ENCODE measurements at regions not wholly inside any gene's neighbourhood (a gene's known extent, or its start where the extent isn't known, plus 50 kb on each side); places are given as distances from the start of the nearest gene placed in this dataset.

DNA sequence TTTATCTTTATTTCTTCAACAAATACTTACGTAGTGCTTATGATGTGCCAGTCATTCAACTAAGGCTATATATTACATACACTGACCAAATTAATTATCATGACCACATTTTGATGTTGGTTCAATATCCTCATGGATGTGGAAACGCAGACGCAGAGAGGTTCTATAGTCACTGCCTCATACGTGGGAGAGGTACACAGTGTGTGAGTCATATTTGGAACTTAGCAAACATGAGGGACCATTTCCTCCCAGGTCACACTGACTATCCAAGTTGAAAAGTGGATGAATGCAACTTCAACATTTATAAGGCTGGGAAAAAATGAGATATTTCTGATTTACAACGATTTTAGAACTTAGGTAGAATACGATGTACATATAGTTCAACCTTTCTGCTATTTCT lies 113.6 kb downstream of the PRLHR start:
- 66 to 83% methylated on average over 3 to 6 of the region's 6 CpGs for WGBS, 2 donors (ENCODE audit: low coverage in 1 of 2)

DNA sequence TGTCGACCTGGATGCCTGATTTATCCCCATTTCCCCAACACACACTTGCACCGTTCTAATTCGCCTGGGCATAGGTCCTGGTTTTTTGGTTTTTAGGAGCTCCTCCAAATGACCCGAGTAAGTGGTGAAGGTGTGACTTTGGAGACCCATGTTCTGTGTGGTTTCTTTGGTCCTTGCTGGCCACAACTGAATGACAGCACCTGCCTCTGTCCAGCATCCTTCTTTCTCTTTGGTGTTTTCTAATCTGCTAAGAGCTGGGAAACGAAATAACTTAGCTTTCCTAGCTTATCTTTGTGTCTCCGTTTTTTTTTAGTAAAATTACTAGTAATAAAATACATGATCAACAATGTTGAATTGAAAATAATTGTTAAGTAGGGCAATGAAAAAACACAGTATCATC lies 120.2 kb downstream of the PRLHR start:
- 67 to 80% methylated on average over 2 to 6 of the region's 6 CpGs for WGBS, 2 donors (ENCODE audit: low coverage in 1 of 2)
- intact Hi-C loops (cut with DNase I; ENCODE audit: low total_unique reads), result no loop called here

More for the DNA sequence above, 113.6 kb downstream of the PRLHR start:
- intact Hi-C loops (cut with DNase I; ENCODE audit: low total_unique reads) (no loop called here), in situ Hi-C loops (cut with MboI; ENCODE audit: low pct_ligation_motif_present in 1 of 4, low pct_unique_long_range_greater_than_20kb in 1 of 4, low sequenced_read_pairs in 3 of 4) (no loop called here)
- no peaks in the 10 kb centered on the region for H3K9me3 ChIP-seq
- no peak overlapping the region for H3K27ac ChIP-seq
- no peak for DNase-seq
- TF ChIP-seq CTCF (IDR thresholded peaks at IDR 0.05) (no peak), POLR2A (IDR thresholded peaks at IDR 0.05) (no peak), EP300 (IDR thresholded peaks at IDR 0.05; ENCODE audit: low read depth) (no peak), POLR2AphosphoS5 (IDR thresholded peaks at IDR 0.05) (no peak)
- H3K36me3 ChIP-seq, result no peaks in the 10 kb centered on the region
- H3K4me1 ChIP-seq, result peaks cover 0 to 7% (median 0%) of the 10 kb centered on the region in 4 donors
- no peaks in the 10 kb centered on the region for H3K27me3 ChIP-seq
- H3K4me3 ChIP-seq, result no peak overlapping the region

DNA sequence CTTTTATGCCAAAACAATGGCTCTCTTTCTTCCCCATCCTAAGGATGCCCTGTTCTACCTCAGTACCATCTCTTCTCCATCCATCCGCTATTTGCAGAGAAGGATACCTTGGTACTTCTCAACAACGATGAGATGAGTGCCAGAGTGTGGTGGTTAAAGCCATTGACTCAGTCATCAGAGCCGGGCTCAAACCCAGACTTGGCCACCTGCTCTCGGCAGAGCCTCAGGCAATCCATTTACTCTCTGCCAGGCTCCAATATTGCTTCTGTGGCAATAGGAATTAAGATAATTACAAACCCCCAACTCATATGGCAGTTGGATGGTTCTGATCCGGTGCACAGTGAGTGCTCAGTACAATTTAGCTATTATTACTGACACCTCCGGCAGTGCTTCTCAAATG lies 121.3 kb downstream of the PRLHR start:
- WGBS, 2 donors (ENCODE audit: low coverage in 1 of 2), result 84 to 93% methylated on average over 3 to 6 of the region's 6 CpGs
- in situ Hi-C loops (cut with MboI; ENCODE audit: low pct_ligation_motif_present in 1 of 4, low pct_unique_long_range_greater_than_20kb in 1 of 4, low sequenced_read_pairs in 3 of 4), result loop anchor here in 2 of 4 donors (25.0 kb wide), 2 partner anchors 112 to 937 kb away; partner anchors contain the start of gene EMX2 (in 1 of the 2)
- intact Hi-C loops (cut with DNase I; ENCODE audit: low total_unique reads), result no loop called here
- Histone ChIP-seq H3K9me3 (no peaks in the 10 kb centered on the region), H3K36me3 (no peaks in the 10 kb centered on the region), H3K4me1 (no peaks in the 10 kb centered on the region), H3K4me3 (no peak overlapping the region), H3K27me3 (peaks cover 11% of the 10 kb centered on the region), H3K27ac (no peak overlapping the region)
- TF ChIP-seq EP300 (IDR thresholded peaks at IDR 0.05; ENCODE audit: low read depth), result no peak
- TF ChIP-seq POLR2AphosphoS5 (IDR thresholded peaks at IDR 0.05), result no peak
- TF ChIP-seq CTCF (IDR thresholded peaks at IDR 0.05), result no peak
- TF ChIP-seq POLR2A (IDR thresholded peaks at IDR 0.05), result no peak
- DNase-seq, result no peak

More for the DNA sequence above, 120.2 kb downstream of the PRLHR start:
- no peaks in the 10 kb centered on the region for H3K9me3 ChIP-seq
- H3K27ac ChIP-seq, result no peak overlapping the region
- H3K4me1 ChIP-seq, result no peaks in the 10 kb centered on the region
- TF ChIP-seq EP300 (IDR thresholded peaks at IDR 0.05; ENCODE audit: low read depth) (no peak), POLR2A (IDR thresholded peaks at IDR 0.05) (no peak), CTCF (IDR thresholded peaks at IDR 0.05) (no peak), POLR2AphosphoS5 (IDR thresholded peaks at IDR 0.05) (no peak)
- DNase-seq, result no peak
- peaks cover 11% of the 10 kb centered on the region for H3K27me3 ChIP-seq
- H3K4me3 ChIP-seq, result no peak overlapping the region
- in situ Hi-C loops (cut with MboI; ENCODE audit: low pct_ligation_motif_present in 1 of 4, low pct_unique_long_range_greater_than_20kb in 1 of 4, low sequenced_read_pairs in 3 of 4), result no loop called here
- no peaks in the 10 kb centered on the region for H3K36me3 ChIP-seq

DNA sequence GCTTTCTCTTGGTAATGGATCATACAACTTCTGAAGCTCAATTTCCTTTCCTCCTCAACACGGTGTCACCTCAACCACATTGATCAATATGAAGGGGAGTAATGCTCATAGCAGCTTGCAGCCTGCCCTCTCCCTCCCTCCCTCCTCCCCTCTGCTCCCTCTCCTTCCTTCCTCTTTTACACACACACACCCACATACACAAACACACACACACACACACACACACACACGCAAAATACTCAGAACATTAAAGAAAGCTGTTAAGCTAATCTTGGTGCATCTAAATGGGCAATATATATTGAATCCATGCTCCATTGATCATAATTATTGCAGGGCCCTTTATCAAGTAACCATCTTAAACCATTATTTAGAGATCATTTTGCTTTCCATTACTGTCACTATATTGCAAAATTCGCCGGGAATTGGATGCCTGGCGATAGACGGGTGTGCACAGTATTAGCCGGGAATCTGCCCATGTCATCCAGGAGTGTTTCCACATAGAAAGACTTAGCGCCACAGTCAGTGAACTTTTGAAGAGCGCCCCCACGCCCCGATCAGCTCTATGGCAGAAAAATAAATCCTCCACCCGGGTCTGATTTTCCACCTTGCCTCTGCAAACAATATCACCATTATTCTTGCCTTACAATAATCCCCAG lies 122.0 kb downstream of the PRLHR start:
- H3K27me3 ChIP-seq, result peaks cover 18% of the 10 kb centered on the region
- no peaks in the 10 kb centered on the region for H3K9me3 ChIP-seq
- no peaks in the 10 kb centered on the region for H3K4me1 ChIP-seq
- in situ Hi-C loops (cut with MboI; ENCODE audit: low pct_ligation_motif_present in 1 of 4, low pct_unique_long_range_greater_than_20kb in 1 of 4, low sequenced_read_pairs in 3 of 4), result loop anchor here in 2 of 4 donors (25.0 kb wide), 2 partner anchors 111 to 936 kb away; partner anchors contain the start of gene EMX2 (in 1 of the 2)
- no peak for DNase-seq
- no peak overlapping the region for H3K4me3 ChIP-seq
- intact Hi-C loops (cut with DNase I; ENCODE audit: low total_unique reads), result no loop called here
- no peak overlapping the region for H3K27ac ChIP-seq
- WGBS, 2 donors (ENCODE audit: low coverage in 1 of 2), result 65 to 66% methylated on average over 8 to 12 of the region's 12 CpGs
- no peaks in the 10 kb centered on the region for H3K36me3 ChIP-seq
- no peak for TF ChIP-seq POLR2A (IDR thresholded peaks at IDR 0.05)
- no peak for TF ChIP-seq EP300 (IDR thresholded peaks at IDR 0.05; ENCODE audit: low read depth)
